Central memory CD8-positive, alpha-beta T cell (primary cell): ENCODE measurements at regions not wholly inside any gene's neighbourhood (a gene's known extent, or its start where the extent isn't known, plus 50 kb on each side); places are given as distances from the start of the nearest gene placed in this dataset.

Source experiments
- ATAC-seq: fragments of 150-1000 bp; cut with Tn5 transposase; replicated peaks from 2 replicates; pipeline ENCODE4 v1.10.0; 2022; ENCODE audit warnings: mild to moderate bottlenecking, moderate FRiP score, moderate number of reproducible peaks; ENCODE audit not compliant: poor library complexity, severe bottlenecking; ENCODE audit errors: extremely low read depth
- DNase-seq, 2 donors: peaks; one replicate each; pipeline ENCODE4 v3.0.0; 2021; ENCODE audit warnings: low spot score in 2 of 2
- H3K27ac Mint-ChIP-seq: one replicate; pipeline ENCODE4 v1.8.0; 2022; ENCODE audit warnings: low read depth, mild to moderate bottlenecking, moderate library complexity, mixed read lengths
- H3K27me3 Mint-ChIP-seq: one replicate; pipeline ENCODE4 v1.8.0; 2022; ENCODE audit warnings: mixed read lengths
- H3K36me3 Mint-ChIP-seq: one replicate; pipeline ENCODE4 v1.8.0; 2022; ENCODE audit warnings: mild to moderate bottlenecking, moderate library complexity, mixed read lengths; ENCODE audit not compliant: insufficient read depth
- H3K4me1 Mint-ChIP-seq: one replicate; pipeline ENCODE4 v1.8.0; 2022; ENCODE audit warnings: mixed read lengths
- H3K4me3 Mint-ChIP-seq: one replicate; pipeline ENCODE4 v1.8.0; 2022; ENCODE audit warnings: mild to moderate bottlenecking, moderate library complexity, mixed read lengths
- H3K9me3 Mint-ChIP-seq: one replicate; pipeline ENCODE4 v1.8.0; 2022; ENCODE audit warnings: mixed read lengths

- ATAC-seq (no peak), DNase-seq (no peak)
- Mint-ChIP-seq H3K4me3 (no peak overlapping the region), H3K27ac (no peak overlapping the region), H3K4me1 (no peaks in the 10 kb centered on the region), H3K9me3 (no peaks in the 10 kb centered on the region), H3K27me3 (peaks cover 78% of the 10 kb centered on the region), H3K36me3 (no peaks in the 10 kb centered on the region)
Measured at GRCh38 chr15:56528136-56528535, 63.2 kb upstream of the MNS1 start.

GRCh38 chr15:56524915-56525314, 60.0 kb upstream of the MNS1 start:
- Mint-ChIP-seq H3K27ac (no peak overlapping the region), H3K27me3 (peaks cover 89% of the 10 kb centered on the region), H3K4me3 (no peak overlapping the region), H3K36me3 (peaks cover 4% of the 10 kb centered on the region), H3K9me3 (no peaks in the 10 kb centered on the region), H3K4me1 (no peaks in the 10 kb centered on the region)
- no peak for DNase-seq
- no peak for ATAC-seq

GRCh38 chr15:56523521-56523920, 58.6 kb upstream of the MNS1 start:
- Mint-ChIP-seq H3K27ac (no peak overlapping the region), H3K36me3 (peaks cover 4% of the 10 kb centered on the region), H3K9me3 (peaks cover 7% of the 10 kb centered on the region), H3K4me3 (no peak overlapping the region), H3K4me1 (no peaks in the 10 kb centered on the region), H3K27me3 (peaks cover 89% of the 10 kb centered on the region)
- DNase-seq = no peak
- ATAC-seq = no peak

DNA sequence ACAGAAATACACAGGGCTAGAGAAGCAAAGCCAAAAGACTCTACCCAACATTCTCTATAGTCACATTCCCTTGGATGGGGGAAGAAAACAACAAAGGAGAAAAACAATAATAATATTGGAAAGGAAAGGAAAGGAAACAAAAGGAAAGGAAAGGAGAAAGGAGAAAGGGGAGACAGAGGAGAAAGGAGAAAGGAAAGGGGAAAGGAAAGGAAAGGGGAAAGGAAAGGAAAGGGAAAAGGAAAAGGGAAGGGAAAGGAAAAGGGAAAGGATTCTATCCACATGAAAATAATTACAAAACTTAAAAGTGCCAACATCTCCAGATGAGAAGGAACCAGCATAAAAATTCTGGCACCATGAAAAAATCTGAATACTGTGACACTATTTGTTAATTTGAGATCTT, 54.1 kb upstream of the MNS1 start:
- Mint-ChIP-seq H3K27ac (no peak overlapping the region), H3K4me3 (no peak overlapping the region), H3K9me3 (peaks cover 20% of the 10 kb centered on the region), H3K4me1 (no peaks in the 10 kb centered on the region), H3K27me3 (peaks cover 93% of the 10 kb centered on the region), H3K36me3 (peaks cover 4% of the 10 kb centered on the region)
- ATAC-seq = no peak
- no peak for DNase-seq
